T-helper 17 cell (primary cell): ENCODE measurements at regions not wholly inside any gene's neighbourhood (a gene's known extent, or its start where the extent isn't known, plus 50 kb on each side); places are given as distances from the start of the nearest gene placed in this dataset.

Experiments
- ATAC-seq: fragments of 150-1000 bp; cut with Tn5 transposase; 2 replicates; pipeline ENCODE4 v1.10.0; 2021; ENCODE audit warnings: mild to moderate bottlenecking, moderate library complexity
- DNase-seq, 3 donors: peaks; one replicate each; pipeline versions ENCODE4 v3.0.0 to v3.0.0-alpha.2; 2020 to 2021
- H3K9me3 ChIP-seq: one replicate; pipeline ENCODE4 v1.7.0; 2013; ENCODE audit warnings: low read length, mild to moderate bottlenecking; ENCODE audit not compliant: control insufficient read depth, poor library complexity, severe bottlenecking
- H3K27ac Mint-ChIP-seq: one replicate; pipeline ENCODE4 v1.8.0; 2022; ENCODE audit warnings: mild to moderate bottlenecking, moderate library complexity, mixed read lengths
- H3K27me3 Mint-ChIP-seq: one replicate; pipeline ENCODE4 v1.8.0; 2022; ENCODE audit warnings: mixed read lengths
- H3K36me3 Mint-ChIP-seq: one replicate; pipeline ENCODE4 v1.8.0; 2022; ENCODE audit warnings: low read depth, mixed read lengths
- H3K4me1 Mint-ChIP-seq: one replicate; pipeline ENCODE4 v1.8.0; 2022; ENCODE audit warnings: mild to moderate bottlenecking, mixed read lengths
- H3K4me3 Mint-ChIP-seq: one replicate; pipeline ENCODE4 v1.8.0; 2022; ENCODE audit warnings: mild to moderate bottlenecking, moderate library complexity, mixed read lengths

GRCh38 chr5:6937677-6938076 lies 224.4 kb downstream of the TENT4A start:
- H3K4me3 Mint-ChIP-seq: no peak overlapping the region
- DNase-seq (no peak), ATAC-seq (no peak)
- no peak overlapping the region for H3K27ac Mint-ChIP-seq
- no peaks in the 10 kb centered on the region for H3K36me3 Mint-ChIP-seq
- H3K9me3 ChIP-seq: peaks cover 2% of the 10 kb centered on the region
- peaks cover 42% of the 10 kb centered on the region for H3K27me3 Mint-ChIP-seq
- H3K4me1 Mint-ChIP-seq: no peaks in the 10 kb centered on the region

- H3K27ac Mint-ChIP-seq: no peak overlapping the region
- H3K4me1 Mint-ChIP-seq: no peaks in the 10 kb centered on the region
- H3K27me3 Mint-ChIP-seq: peaks cover 23% of the 10 kb centered on the region
- H3K36me3 Mint-ChIP-seq: no peaks in the 10 kb centered on the region
- H3K9me3 ChIP-seq: peaks cover 2% of the 10 kb centered on the region
- ATAC-seq (no peak), DNase-seq (no peak)
- no peak overlapping the region for H3K4me3 Mint-ChIP-seq
Observed at GRCh38 chr5:6941631-6942030, 228.4 kb downstream of the TENT4A start.

GRCh38 chr5:6943197-6944112 lies 230.2 kb downstream of the TENT4A start:
- DNase-seq: no peak
- peaks cover 2% of the 10 kb centered on the region for H3K9me3 ChIP-seq
- H3K27me3 Mint-ChIP-seq: peaks cover 4% of the 10 kb centered on the region

GRCh38 chr5:6948562-6948961 lies 235.3 kb downstream of the TENT4A start:
- peaks cover 13% of the 10 kb centered on the region for H3K27me3 Mint-ChIP-seq
- DNase-seq (no peak), ATAC-seq (no peak)
- no peaks in the 10 kb centered on the region for H3K36me3 Mint-ChIP-seq
- H3K9me3 ChIP-seq: no peaks in the 10 kb centered on the region
- no peak overlapping the region for H3K4me3 Mint-ChIP-seq
- H3K27ac Mint-ChIP-seq: no peak overlapping the region
- no peaks in the 10 kb centered on the region for H3K4me1 Mint-ChIP-seq

More at GRCh38 chr5:6943197-6944112, 230.2 kb downstream of the TENT4A start:
- H3K4me3 Mint-ChIP-seq: no peak overlapping the region
- no peaks in the 10 kb centered on the region for H3K36me3 Mint-ChIP-seq
- no peak for ATAC-seq
- H3K27ac Mint-ChIP-seq: no peak overlapping the region
- no peaks in the 10 kb centered on the region for H3K4me1 Mint-ChIP-seq

GRCh38 chr5:6949230-6949629 lies 236.0 kb downstream of the TENT4A start:
- DNase-seq (no peak), ATAC-seq (no peak)
- H3K9me3 ChIP-seq: no peaks in the 10 kb centered on the region
- Mint-ChIP-seq H3K36me3 (no peaks in the 10 kb centered on the region), H3K27ac (no peak overlapping the region), H3K4me3 (no peak overlapping the region), H3K27me3 (peaks cover 13% of the 10 kb centered on the region), H3K4me1 (no peaks in the 10 kb centered on the region)

- DNase-seq (no peak), ATAC-seq (no peak)
- Mint-ChIP-seq H3K27ac (no peak overlapping the region), H3K4me1 (no peaks in the 10 kb centered on the region), H3K4me3 (no peak overlapping the region), H3K36me3 (no peaks in the 10 kb centered on the region), H3K27me3 (peaks cover 13% of the 10 kb centered on the region)
- no peaks in the 10 kb centered on the region for H3K9me3 ChIP-seq
Observed at GRCh38 chr5:6950250-6950649, 237.0 kb downstream of the TENT4A start.

- H3K4me1 Mint-ChIP-seq: no peaks in the 10 kb centered on the region
- no peaks in the 10 kb centered on the region for H3K9me3 ChIP-seq
- peaks cover 13% of the 10 kb centered on the region for H3K27me3 Mint-ChIP-seq
- no peak overlapping the region for H3K27ac Mint-ChIP-seq
- no peak overlapping the region for H3K4me3 Mint-ChIP-seq
- no peaks in the 10 kb centered on the region for H3K36me3 Mint-ChIP-seq
- DNase-seq: no peak
- no peak for ATAC-seq
Observed at GRCh38 chr5:6950860-6951259, 237.6 kb downstream of the TENT4A start.

GRCh38 chr5:6961123-6961522 lies 247.9 kb downstream of the TENT4A start:
- no peaks in the 10 kb centered on the region for H3K36me3 Mint-ChIP-seq
- no peaks in the 10 kb centered on the region for H3K27me3 Mint-ChIP-seq
- DNase-seq: no peak
- no peaks in the 10 kb centered on the region for H3K9me3 ChIP-seq
- no peak for ATAC-seq
- H3K4me1 Mint-ChIP-seq: no peaks in the 10 kb centered on the region
- no peak overlapping the region for H3K27ac Mint-ChIP-seq
- H3K4me3 Mint-ChIP-seq: no peak overlapping the region

- ATAC-seq: no peak
- DNase-seq: no peak
- no peak overlapping the region for H3K4me3 Mint-ChIP-seq
- H3K27me3 Mint-ChIP-seq: no peaks in the 10 kb centered on the region
- H3K27ac Mint-ChIP-seq: no peak overlapping the region
- no peaks in the 10 kb centered on the region for H3K9me3 ChIP-seq
- no peaks in the 10 kb centered on the region for H3K4me1 Mint-ChIP-seq
- H3K36me3 Mint-ChIP-seq: no peaks in the 10 kb centered on the region
Observed at GRCh38 chr5:6961837-6962635, 248.8 kb downstream of the TENT4A start.

- Mint-ChIP-seq H3K4me1 (no peaks in the 10 kb centered on the region), H3K36me3 (no peaks in the 10 kb centered on the region), H3K4me3 (no peak overlapping the region), H3K27ac (no peak overlapping the region), H3K27me3 (no peaks in the 10 kb centered on the region)
- H3K9me3 ChIP-seq: no peaks in the 10 kb centered on the region
- ATAC-seq (no peak), DNase-seq (no peak)
Observed at GRCh38 chr5:6976971-6977370, 263.7 kb downstream of the TENT4A start.

- Mint-ChIP-seq H3K4me3 (no peak overlapping the region), H3K36me3 (no peaks in the 10 kb centered on the region), H3K27me3 (no peaks in the 10 kb centered on the region), H3K4me1 (no peaks in the 10 kb centered on the region), H3K27ac (no peak overlapping the region)
- ATAC-seq (no peak), DNase-seq (no peak)
- H3K9me3 ChIP-seq: no peaks in the 10 kb centered on the region
Observed at GRCh38 chr5:6979061-6979460, 265.8 kb downstream of the TENT4A start.

- Mint-ChIP-seq H3K36me3 (no peaks in the 10 kb centered on the region), H3K4me3 (no peak overlapping the region), H3K27ac (no peak overlapping the region), H3K27me3 (peaks cover 21% of the 10 kb centered on the region), H3K4me1 (no peaks in the 10 kb centered on the region)
- no peaks in the 10 kb centered on the region for H3K9me3 ChIP-seq
- no peak for DNase-seq
- no peak for ATAC-seq
Observed at GRCh38 chr5:6989230-6989629, 276.0 kb downstream of the TENT4A start.

- Mint-ChIP-seq H3K36me3 (no peaks in the 10 kb centered on the region), H3K4me3 (no peak overlapping the region), H3K27ac (no peak overlapping the region), H3K4me1 (no peaks in the 10 kb centered on the region), H3K27me3 (peaks cover 14% of the 10 kb centered on the region)
- ATAC-seq (no peak), DNase-seq (no peak)
- no peaks in the 10 kb centered on the region for H3K9me3 ChIP-seq
Observed at GRCh38 chr5:6994097-6994496, 280.9 kb downstream of the TENT4A start.
